ENCODE measurements at regions not wholly inside any gene's neighbourhood (a gene's known extent, or its start where the extent isn't known, plus 50 kb on each side); places are given as distances from the start of the nearest gene placed in this dataset.

DNA sequence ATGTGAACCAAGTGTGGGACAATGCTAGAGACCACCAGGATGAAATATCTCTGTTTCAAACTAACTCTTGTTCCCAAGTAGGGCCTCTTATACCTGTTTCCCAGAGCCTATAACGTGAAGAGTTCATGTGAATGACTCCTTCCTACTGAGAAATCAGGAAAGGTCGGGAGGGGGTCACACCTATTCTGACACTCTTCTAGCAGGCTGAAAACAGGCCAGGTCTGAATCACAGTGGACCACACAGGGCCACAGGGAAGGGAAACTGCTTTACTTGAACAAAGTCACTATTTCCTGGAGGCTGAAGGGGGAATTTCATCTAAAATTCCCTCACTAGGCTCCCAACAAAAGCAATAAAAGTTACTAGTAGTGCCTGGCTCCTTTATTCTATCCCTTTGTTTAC, 88.4 kb upstream of the BMP2 start:
- Mint-ChIP-seq H3K4me3 (no peak overlapping the region), H3K36me3 (ENCODE audit: insufficient read depth in 1 of 3, low read depth in 3 of 3) (no peaks in the 10 kb centered on the region), H3K27ac (no peak overlapping the region), H3K27me3 (ENCODE audit: low read depth) (no peaks in the 10 kb centered on the region), H3K4me1 (peaks cover 0 to 3% of the 10 kb centered on the region in 2 experiments; a peak in 1 of 4 replicates), H3K9me3 (no peaks in the 10 kb centered on the region)
- Histone ChIP-seq H3T11ph (ENCODE audit: low read length) (no peak overlapping the region), H3K23ac (ENCODE audit: insufficient read length, low read depth, low read length) (no peak overlapping the region), H3K56ac (ENCODE audit: insufficient read length, low read depth, low read length) (no peak overlapping the region), H3K14ac (ENCODE audit: insufficient read depth, low read length) (no peak overlapping the region), H2BK5ac (ENCODE audit: insufficient read length, low read length) (no peak overlapping the region), H3K23me2 (ENCODE audit: insufficient read length, low read depth, low read length, poor library complexity, severe bottlenecking) (no peaks in the 10 kb centered on the region), H4K20me1 (ENCODE audit: control insufficient read depth, insufficient read depth, insufficient read length) (no peaks in the 10 kb centered on the region), H3K18ac (ENCODE audit: insufficient read length, low read depth, low read length) (no peak overlapping the region), H2BK15ac (ENCODE audit: low read depth, low read length) (no peak overlapping the region), H2BK12ac (ENCODE audit: insufficient read length, low read depth, low read length) (no peak overlapping the region), H3K27ac (ENCODE audit: insufficient read length, low read depth, low read length) (no peak overlapping the region), H2BK20ac (ENCODE audit: low read depth, low read length, poor library complexity, severe bottlenecking) (no peak overlapping the region), H2AFZ (ENCODE audit: low read length) (no peak overlapping the region), H3K4me2 (ENCODE audit: insufficient read depth, insufficient read length, low read length) (no peak overlapping the region), H4K5ac (ENCODE audit: insufficient read length, low read depth, low read length) (no peak overlapping the region), H4K8ac (replicated peaks; ENCODE audit: insufficient read length, low read depth, low read length) (no peak overlapping the region), H3K79me2 (ENCODE audit: insufficient read depth, low read length) (no peaks in the 10 kb centered on the region), H3K9me3 (ENCODE audit: control insufficient read depth, low read depth, low read length) (no peaks in the 10 kb centered on the region), H3K27me3 (ENCODE audit: insufficient read depth, low read length) (no peaks in the 10 kb centered on the region), H2BK120ac (ENCODE audit: low read depth, low read length, poor library complexity, severe bottlenecking) (no peak overlapping the region), H3K79me1 (ENCODE audit: insufficient read depth, low read depth, low read length, poor library complexity, severe bottlenecking) (no peaks in the 10 kb centered on the region), H3K9ac (ENCODE audit: extremely low read depth, insufficient read length, low read length) (no peak overlapping the region), H4K91ac (ENCODE audit: insufficient read length, low read depth, low read length) (no peak overlapping the region), H3K4me1 (ENCODE audit: insufficient read depth, low read length) (no peaks in the 10 kb centered on the region), H2AK5ac (ENCODE audit: insufficient read length, low read length) (no peak overlapping the region), H3K4ac (ENCODE audit: low read depth, low read length) (no peak overlapping the region)
- DNase-seq: no peak
- WGBS (ENCODE audit: extremely low coverage, insufficient read length, low lambda C conversion rate): no CpG with 5 or more reads among the region's 2 CpGs
- TF ChIP-seq, protein P1, sequence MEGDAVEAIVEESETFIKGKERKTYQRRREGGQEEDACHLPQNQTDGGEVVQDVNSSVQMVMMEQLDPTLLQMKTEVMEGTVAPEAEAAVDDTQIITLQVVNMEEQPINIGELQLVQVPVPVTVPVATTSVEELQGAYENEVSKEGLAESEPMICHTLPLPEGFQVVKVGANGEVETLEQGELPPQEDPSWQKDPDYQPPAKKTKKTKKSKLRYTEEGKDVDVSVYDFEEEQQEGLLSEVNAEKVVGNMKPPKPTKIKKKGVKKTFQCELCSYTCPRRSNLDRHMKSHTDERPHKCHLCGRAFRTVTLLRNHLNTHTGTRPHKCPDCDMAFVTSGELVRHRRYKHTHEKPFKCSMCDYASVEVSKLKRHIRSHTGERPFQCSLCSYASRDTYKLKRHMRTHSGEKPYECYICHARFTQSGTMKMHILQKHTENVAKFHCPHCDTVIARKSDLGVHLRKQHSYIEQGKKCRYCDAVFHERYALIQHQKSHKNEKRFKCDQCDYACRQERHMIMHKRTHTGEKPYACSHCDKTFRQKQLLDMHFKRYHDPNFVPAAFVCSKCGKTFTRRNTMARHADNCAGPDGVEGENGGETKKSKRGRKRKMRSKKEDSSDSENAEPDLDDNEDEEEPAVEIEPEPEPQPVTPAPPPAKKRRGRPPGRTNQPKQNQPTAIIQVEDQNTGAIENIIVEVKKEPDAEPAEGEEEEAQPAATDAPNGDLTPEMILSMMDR (conservative IDR thresholded peaks at IDR 0.05): no peak; the same call in 2 of the 3 replicates

Measured in H9 (cell line).